Epidermal melanocyte (primary cell): ENCODE measurements at regions not wholly inside any gene's neighbourhood (a gene's known extent, or its start where the extent isn't known, plus 50 kb on each side); places are given as distances from the start of the nearest gene placed in this dataset.

Source experiments
- DNase-seq: peaks from one replicate; pipeline ENCODE4 v3.0.0; 2011; ENCODE audit warnings: low spot score; ENCODE audit not compliant: insufficient read length

DNA sequence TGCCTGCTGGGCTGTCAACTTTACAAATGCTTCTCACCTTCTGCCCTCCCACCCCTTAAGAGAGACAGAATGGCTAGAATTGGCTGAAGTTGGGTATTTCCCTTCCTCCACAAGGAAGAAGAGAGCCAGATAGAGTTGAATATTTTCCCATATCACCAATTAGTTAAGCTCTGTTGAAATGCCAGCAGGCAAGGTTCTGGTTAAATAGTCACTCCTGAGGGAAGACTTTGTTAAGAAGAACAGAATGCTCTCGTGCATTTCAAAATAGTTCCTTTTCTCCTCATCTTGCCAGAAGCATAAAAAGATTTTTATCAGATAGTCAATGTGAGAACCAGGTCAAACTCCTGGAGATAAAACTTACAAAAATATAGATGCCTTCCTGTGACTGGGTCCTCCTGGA lies 2857.0 kb upstream of the PCDH20 start:
- no peak for DNase-seq

DNA sequence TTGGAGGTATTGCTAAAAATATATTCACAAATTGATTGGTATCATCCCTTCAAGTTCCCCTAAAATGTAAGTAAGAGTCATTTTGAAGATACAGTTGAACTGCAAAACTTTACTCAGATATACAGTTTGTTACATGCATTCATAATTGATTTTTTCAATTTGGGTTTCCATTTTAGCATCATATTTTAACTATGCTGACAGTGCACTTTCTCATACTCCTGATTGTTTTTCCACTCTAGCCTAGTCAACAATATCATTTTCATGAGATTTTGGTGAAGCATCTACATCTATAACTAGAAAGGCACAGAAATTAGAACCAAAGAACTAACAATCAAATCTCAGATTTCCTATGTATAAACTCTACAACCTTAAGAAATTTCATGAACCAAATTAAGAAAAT lies 2850.4 kb upstream of the PCDH20 start:
- DNase-seq, result no peak

DNA sequence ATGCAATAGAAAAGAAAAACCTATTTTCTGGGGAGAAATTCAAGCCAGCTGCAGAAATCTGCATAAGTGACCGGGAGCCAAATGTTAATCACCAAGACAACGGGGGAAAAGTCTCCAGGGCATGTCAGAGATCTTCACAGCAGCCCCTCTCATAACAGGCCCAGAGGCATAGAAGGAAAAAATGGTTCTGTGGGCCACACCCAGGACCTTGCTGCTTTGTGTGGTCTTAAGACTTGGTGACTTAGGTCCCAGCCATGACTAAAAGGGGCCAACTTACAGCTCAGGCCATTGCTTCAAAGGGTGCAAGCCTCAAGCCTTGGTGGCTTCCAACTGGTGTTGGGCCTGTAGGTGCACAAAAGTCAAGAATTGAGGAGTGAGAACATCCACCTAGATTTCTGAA lies 2847.6 kb upstream of the PCDH20 start:
- DNase-seq, result no peak

DNA sequence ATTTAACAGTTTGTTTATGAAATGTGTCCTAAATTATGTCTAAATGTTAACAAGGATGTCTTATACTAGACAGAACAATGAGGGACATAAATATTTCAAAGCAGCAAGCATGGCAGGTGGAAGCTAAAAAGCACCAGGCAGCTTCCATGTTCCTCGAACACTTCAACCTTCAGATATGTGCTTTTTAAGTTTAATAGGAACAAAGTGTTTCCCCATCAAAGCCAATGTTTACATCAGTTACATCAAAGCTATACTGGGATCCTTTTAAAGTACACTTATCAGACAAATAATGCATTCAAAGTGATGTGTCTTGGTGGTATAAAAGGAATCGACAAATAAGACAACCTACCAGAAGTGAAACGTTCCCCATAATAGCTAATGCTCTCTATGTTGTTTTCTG lies 2841.1 kb upstream of the PCDH20 start:
- DNase-seq, result no peak

DNA sequence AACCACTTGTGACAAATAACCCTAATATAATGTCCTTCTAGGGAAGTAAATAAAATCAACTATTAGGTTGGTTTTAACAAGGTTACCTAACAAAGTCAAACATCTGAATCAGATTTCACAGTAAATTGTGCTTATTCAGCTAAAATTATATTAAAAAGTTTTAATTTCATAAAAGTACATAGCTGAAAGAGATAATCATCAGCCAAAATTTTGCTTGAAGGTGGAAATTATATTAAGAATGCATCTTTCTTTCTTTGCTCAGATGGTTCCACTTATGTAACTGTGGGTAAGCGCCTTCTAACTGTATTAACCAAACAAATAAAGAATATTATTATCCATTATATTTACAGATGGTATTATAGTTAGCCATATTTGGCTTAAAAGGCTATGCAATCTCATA lies 2840.3 kb upstream of the PCDH20 start:
- DNase-seq, result no peak

DNA sequence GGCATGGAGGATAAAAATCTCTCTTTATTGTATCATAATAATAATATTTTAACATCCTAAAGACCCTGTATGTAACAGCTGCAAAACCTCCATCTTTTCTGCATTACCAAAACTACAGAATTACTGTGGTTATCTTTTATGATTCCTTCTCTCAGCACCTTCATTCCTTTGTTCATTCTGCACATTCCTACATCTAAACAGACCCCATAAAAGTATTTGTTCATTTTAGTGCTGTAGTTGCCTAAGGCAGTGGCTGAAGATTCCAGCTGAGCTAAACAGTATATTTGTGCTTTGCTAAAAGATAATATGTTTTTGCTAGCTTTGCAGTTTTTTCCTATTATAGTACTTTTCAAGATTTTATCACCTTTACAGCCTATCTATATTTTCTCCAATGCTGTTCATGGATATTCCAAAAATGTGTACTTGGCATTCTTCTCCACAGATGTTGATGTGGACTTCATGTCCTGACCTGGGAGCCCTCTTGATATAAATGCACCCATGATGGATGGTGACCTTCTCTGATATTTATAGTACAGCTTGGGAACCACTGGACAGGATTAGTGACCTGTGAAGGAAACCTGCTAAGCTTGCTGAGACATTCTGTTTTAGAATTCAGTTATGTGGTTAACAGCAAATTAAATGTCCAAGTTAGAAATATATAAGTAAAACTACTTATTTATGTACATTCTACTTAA lies 2832.9 kb upstream of the PCDH20 start:
- DNase-seq, result no peak

DNA sequence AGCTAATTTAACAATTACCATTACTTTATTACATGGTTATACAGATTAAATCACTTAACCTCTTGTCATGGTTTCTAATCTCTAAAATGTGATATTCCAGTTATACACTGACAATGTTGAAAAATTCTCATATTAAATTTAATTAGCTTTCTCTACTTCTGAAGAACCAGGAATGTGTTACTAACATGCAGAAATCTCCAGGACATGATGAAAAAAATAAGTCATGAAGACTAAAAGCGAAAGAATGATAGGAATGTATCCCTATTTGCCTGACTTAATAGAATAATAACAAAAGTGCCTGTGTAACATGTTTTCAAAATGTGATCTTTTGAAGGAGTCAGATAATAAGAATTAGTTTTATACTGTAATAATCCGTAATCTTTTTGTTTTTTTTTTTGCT lies 2823.7 kb upstream of the PCDH20 start:
- no peak for DNase-seq

DNA sequence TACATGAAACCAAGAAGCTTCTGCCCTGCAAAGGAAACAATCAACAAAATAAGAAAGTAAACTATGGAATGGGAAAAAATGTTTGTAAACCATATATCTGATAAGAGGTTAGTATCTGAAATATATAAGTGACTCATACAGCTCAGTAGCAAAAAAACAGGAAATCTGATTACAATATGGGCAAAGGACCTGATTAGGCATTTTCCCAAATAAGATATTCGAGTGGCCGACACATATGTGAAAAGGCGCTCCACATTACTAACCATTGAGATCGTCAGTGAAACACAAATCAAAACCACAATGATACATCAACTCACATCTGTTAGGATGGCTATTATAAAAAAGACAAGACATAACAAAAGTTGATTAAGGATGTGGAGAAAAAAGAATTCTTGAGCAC lies 2818.6 kb upstream of the PCDH20 start:
- DNase-seq, result no peak

DNA sequence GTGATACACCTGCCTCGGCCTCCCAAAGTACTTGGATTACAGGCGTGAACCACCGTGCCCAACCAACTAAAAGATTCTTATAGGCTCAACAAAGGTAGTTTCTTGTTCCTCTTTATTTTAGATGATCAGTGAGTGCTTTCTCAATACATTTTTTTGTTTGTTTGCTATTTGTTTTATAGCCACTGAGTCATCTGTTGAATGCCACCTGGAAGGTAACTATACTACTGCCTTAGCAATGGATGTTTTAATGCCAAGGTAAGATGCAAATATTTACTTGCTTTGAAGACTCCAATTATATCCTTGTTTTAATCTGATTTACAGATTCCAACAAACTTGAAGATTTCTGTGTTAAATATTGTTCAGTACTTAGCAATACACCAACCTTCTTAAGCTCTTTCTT lies 2807.4 kb upstream of the PCDH20 start:
- DNase-seq, result no peak

DNA sequence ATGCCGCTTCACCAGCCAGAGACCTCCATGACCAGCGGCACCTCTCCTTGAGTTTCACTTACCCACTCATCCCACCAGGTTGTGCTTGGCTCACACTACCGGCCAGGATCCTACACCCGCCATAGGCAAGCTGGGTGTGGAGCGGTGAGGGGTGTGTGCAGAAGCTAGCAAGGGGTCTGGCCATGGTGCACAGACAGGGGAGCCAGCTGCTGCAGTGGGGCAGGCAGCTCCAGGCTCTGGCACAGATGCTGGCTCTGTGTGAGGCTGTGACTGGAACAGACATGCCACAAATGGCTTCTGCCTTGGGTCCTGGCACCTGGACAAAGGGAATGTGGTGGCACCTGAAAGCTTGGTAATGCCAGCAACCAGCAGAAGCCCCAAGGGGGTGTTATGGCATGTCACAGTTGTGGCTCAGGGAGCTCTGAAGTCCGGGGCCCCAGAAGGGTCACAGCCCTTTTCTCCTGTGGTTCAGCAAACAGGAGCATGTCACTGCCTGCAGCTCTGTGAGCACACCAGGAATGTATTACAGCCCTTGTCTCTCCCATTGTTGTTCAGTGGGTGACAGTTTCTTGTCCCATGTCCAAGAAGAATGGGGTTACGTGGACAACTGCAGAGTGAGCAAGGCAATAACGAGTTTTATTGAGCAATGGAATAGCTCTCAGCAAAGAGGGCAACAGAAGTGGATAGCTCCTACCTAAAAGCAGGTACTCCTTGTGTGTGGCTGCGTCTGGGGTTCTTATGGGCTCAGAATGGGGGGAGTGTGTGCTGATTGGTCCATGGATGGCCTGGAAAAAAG lies 2791.0 kb upstream of the PCDH20 start:
- no peak for DNase-seq

DNA sequence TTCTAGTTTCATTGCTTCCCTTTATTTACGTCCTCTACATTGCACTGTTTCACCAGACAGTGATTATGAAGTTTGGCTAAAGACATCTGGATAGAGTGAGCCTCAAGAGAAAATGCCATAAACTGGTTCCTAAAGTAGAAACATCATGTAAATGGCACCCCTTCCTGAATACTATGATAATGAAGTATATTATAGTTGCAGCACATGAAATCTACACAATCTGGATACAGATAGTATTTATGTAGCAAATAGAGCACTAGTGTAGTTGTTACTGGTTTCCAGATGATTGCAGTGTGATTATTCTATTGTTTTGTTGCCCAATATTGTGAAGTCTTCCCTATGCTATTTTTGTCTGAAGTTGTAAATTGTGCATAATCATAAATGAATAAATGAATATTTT lies 2786.9 kb upstream of the PCDH20 start:
- no peak for DNase-seq

DNA sequence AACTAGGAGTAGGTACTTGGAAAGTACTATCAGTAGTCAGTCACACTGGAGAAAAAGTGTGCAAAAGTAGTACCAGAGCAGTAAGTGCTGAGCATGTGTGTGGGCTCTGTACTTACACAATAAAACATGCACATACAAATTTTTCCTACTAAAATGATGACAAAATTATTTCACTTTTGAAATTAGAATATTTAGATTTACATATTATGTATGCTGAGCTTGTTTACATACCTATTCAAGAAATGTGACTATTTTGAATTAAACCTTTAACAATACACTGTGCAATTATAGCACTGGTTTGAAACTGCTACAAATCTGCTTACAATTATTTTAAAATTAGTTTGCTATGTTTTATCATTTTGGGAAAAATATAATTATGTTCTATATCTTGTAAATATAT lies 2781.6 kb upstream of the PCDH20 start:
- DNase-seq, result no peak

DNA sequence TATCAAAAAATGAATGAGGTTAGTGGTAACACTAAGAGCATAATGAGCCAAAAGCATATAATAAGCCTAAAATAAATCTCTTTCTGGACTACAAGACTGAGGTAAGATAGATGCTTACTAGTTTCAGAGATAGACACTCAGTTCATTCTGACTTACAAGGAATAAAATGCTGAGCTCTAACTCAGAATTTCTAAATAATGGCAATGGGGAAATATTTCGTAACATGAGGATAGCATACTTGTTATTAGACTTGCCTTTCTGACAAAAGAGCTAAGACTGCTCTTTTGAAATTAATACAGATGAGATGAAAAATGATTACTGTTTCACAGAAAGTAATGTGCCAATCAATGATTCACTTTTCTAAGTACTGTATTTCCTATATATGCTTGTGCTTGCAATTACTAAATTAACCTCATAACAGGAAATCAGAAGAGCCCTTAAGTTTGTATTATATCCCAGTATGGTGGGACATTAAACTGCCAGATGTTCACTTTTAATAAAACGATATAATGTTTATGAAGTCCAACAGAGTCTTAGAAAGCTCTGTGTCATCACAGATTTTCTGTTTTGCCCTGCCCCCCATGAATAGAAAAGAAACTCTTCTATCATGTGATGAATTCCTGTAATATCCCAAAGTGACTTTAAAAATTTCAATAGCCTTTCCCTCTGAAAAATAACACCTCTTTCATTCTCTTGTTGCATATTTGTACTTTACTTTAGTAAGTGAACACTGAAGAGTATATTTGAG lies 2771.0 kb upstream of the PCDH20 start:
- no peak for DNase-seq

DNA sequence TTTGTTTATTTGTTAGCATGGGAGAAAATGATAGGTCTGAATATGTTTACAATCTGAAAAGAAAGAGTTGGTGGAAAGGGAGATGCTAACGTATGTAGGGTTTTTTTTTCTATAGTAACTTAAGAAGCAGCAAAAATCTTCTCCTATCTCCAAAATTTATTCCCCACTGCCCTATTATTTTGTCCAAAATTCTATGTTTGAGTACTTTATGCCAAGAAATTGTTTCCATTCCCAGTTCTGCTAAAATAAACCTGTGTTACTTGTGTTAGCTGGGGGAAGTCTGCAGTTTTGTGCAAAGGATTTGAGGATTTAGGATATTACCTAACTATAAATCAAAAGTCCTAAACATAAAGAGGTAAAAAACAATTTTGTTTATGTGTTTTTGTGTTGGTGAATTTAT lies 2770.4 kb upstream of the PCDH20 start:
- no peak for DNase-seq

DNA sequence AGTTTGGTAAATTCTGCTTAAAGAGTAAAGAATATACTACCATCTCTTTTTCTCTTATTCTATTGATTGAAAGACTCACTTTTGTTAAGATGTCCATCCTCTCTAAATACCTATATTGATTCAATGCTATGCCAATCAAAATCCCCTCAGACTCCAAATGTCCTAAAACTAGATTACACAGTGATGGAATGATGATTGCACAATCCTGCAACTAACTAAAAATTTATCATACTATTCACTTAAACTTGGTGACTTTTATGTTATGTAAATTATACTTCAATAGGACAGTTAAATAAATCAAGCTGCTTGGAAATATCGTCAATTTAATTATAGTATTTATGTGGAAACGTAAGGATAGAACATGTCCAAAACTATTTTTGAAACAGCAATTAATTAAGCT lies 2765.1 kb upstream of the PCDH20 start:
- DNase-seq, result no peak

DNA sequence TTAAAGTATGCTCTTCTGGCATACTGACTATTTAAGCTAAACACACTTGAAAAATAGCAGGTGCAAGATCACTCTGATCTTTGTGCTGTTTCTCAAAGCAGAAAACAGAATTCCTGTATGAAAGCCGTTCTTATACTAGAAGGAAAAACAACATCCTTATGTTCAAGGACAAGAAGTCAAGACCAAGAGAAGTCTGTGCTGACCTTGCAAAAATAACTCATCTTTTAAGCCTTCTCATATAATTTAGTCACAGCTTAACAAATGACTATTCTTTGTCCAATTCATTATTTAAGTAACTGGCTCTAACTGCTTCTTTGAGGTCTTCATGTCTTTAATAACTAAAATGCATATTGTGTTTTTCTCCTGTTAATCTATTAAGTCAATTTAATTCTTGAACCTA lies 2750.2 kb upstream of the PCDH20 start:
- DNase-seq, result no peak

DNA sequence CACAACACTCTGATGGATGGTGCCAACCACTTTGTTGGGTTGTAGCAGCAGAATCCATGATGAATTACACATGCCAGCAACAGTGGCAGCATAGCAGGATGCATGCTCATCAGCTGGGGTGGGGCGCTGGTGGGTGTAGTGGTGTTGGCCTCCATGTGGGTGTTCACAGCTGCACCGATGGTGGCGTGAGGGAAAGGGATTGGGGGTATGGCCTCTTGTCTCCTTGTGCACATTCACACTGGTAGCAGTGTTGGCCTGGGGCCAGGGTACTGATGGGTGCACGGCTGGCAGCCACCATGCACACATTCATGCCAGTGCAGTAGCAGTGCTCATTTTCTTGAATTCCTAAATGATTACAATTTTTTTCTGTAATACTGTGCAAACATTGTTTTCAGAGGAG lies 2748.8 kb upstream of the PCDH20 start:
- DNase-seq, result no peak

DNA sequence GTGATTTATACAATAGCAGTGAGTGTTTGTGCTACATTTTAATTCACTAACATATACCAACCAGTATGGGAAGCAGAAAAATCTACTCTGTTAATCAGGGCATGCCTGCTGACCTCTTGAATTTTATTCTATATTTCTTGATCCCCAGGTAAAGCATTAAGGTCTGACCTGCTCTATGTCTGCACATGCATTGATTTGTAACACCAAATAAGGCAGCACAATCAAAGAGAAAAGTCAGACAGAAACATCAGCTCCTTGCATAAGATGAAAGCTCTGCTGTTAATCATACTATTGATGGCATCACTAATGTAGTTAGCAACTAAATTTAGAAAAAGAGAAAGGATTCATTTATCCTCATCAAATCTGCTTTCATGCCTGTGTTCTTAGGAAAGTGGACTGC lies 2744.8 kb upstream of the PCDH20 start:
- DNase-seq, result no peak

DNA sequence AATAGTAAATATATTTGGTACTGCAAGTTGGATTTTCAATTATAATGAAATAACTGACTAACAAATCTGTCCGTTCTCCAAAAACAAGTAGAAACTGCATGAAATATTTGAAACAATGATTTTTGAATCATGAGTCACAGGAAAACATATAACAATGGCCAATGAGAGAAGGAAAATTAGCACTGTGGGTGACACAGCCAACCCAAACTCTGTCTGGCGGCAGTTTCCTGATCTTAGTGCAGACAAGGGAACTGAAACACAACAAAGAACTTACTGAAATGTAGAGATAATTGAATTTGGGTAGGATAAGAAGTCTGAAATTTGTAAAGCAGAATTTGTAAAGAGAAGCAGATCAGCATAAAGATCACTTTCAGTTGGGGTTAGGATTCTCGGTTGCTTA lies 2743.3 kb upstream of the PCDH20 start:
- DNase-seq, result no peak

DNA sequence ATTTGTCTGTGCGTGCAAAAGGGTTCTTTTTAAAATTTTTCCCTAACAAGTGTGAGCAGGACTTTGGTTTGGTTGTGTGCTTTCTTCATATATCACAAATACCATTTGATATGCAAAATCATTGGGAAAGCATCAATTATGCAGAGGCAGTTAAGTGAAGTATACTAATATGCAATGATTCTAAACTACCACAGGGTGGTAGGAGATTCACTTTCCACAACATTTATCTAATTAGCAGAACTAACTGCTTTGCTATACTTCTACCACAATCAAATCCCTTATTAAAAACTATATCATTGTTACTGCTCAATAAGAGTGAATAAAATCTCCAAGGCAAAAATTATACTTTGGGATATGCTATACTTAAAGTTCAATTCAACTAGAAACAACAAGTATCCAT lies 2738.9 kb upstream of the PCDH20 start:
- no peak for DNase-seq

DNA sequence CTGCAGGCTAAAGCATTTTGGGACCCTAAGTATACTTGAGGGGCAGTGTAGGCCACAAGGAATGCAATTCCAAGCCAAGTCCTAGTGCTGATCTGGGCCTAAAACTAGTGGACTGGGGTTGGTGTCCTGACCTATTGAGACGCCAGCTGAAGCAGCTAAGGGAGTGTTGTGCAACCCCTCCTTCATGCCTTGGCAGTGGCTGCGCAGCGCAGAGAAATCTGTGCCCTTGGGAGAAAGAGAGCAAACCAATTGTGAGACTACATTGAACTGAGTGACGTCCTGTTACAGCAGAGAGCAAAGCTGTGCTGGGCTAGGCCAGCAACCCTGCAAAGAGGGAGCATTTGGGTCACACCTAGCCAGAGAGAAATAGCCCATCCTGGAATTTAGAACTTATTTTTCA lies 2715.0 kb upstream of the PCDH20 start:
- no peak for DNase-seq

DNA sequence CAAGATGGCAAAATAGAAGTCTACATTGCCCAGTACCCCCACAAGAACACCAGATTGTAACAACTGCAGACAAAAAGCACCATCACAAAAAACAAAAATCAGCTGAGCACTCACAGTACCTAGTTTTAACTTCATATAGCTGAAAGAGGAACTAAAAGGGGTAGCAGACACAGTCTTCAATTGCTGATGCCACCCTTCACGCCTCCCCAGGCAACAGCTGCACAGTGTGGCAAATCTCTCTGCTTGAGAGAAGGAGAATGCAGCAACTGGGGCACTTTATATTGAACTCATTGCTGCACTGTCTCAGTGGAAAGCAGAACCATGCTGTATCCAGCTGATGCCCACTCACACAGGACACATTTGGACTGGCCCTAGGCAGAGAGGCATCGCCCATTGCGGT lies 2714.5 kb upstream of the PCDH20 start:
- no peak for DNase-seq

DNA sequence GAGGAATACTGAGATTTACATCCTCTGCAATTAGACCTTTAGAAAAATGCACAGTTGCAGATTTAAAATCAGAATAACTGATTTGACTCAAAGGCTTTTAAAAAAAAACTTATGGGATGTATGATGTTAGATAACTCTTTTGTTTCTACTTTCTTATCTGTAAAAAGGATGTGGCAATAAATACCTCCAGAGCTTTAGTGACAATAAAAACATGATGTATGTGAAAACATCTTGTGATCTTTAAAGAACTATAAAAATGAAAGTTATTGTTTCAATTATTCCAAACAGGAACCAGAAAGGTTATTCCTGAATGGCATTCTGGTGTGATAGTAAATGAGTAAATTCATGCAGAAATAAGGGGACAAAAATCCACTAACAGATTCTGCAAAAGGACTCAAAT lies 2712.2 kb upstream of the PCDH20 start:
- no peak for DNase-seq
